Naive B cell (primary cell): ENCODE measurements at regions not wholly inside any gene's neighbourhood (a gene's known extent, or its start where the extent isn't known, plus 50 kb on each side); places are given as distances from the start of the nearest gene placed in this dataset.
"Not testable (repeated sequence)": the region's sequence is repeated elsewhere in the genome, so short reads cannot be mapped to it uniquely, and the experiment has no call there.

ENCODE experiments used
- ATAC-seq, 2 donors: fragments of 150-1000 bp; cut with Tn5 transposase; 2 replicates each; pipeline ENCODE4 v1.10.0; 2021; ENCODE audit warnings: low read depth in 2 of 2, mild to moderate bottlenecking in 2 of 2, moderate library complexity in 2 of 2
- DNase-seq: peaks from one replicate; pipeline ENCODE4 v3.0.0; 2022
- H3K27ac Mint-ChIP-seq, 6 donors: one replicate each; pipeline ENCODE4 v1.8.0; 2020 to 2022; ENCODE audit warnings: mild to moderate bottlenecking in 6 of 6, mixed read lengths in 6 of 6, moderate library complexity in 5 of 6, inconsistent platforms in 2 of 6
- H3K27me3 Mint-ChIP-seq, 3 donors: one replicate each; pipeline ENCODE4 v1.8.0; 2021 to 2022; ENCODE audit warnings: mixed read lengths in 3 of 3, mild to moderate bottlenecking in 1 of 3
- H3K36me3 Mint-ChIP-seq, 2 donors: one replicate each; pipeline ENCODE4 v1.8.0; 2020 to 2022; ENCODE audit warnings: mixed read lengths in 2 of 2, inconsistent platforms in 1 of 2, mild to moderate bottlenecking in 1 of 2
- H3K4me1 Mint-ChIP-seq, 3 donors: one replicate each; pipeline ENCODE4 v1.8.0; 2020 to 2022; ENCODE audit warnings: mixed read lengths in 3 of 3, inconsistent platforms in 1 of 3, mild to moderate bottlenecking in 1 of 3, moderate library complexity in 1 of 3
- H3K4me3 Mint-ChIP-seq, 8 donors: one replicate each; pipeline ENCODE4 v1.8.0; 2020 to 2022; ENCODE audit warnings: mild to moderate bottlenecking in 8 of 8, mixed read lengths in 8 of 8, moderate library complexity in 8 of 8, inconsistent platforms in 2 of 8
- H3K9me3 Mint-ChIP-seq, 7 donors: one replicate each; pipeline ENCODE4 v1.8.0; 2020 to 2022; ENCODE audit warnings: mixed read lengths in 7 of 7, mild to moderate bottlenecking in 5 of 7, inconsistent platforms in 2 of 7, moderate library complexity in 1 of 7

GRCh38 chr3:4225005-4225471 lies 78.1 kb upstream of the SETMAR start:
- Mint-ChIP-seq H3K27me3 (no peaks in the 10 kb centered on the region), H3K27ac (no peak overlapping the region), H3K9me3 (no peaks in the 10 kb centered on the region), H3K4me3 (no peak overlapping the region), H3K4me1 (peaks cover 5 to 13% (median 13%) of the 10 kb centered on the region in 3 donors), H3K36me3 (no peaks in the 10 kb centered on the region)
- ATAC-seq (no peak), DNase-seq (no peak)

- no peak overlapping the region for H3K27ac Mint-ChIP-seq
- ATAC-seq (no peak), DNase-seq (no peak)
- no peaks in the 10 kb centered on the region for H3K36me3 Mint-ChIP-seq
- H3K9me3 Mint-ChIP-seq, result no peaks in the 10 kb centered on the region
- no peak overlapping the region for H3K4me3 Mint-ChIP-seq
- H3K27me3 Mint-ChIP-seq, result no peaks in the 10 kb centered on the region
- peaks cover 0 to 4% (median 0%) of the 10 kb centered on the region in 3 donors for H3K4me1 Mint-ChIP-seq
These were observed 74.9 kb upstream of the SETMAR start for GRCh38 chr3:4228295-4228694.

GRCh38 chr3:4231041-4231440 lies 72.1 kb upstream of the SETMAR start:
- Mint-ChIP-seq H3K27me3 (no peaks in the 10 kb centered on the region), H3K9me3 (no peaks in the 10 kb centered on the region), H3K4me1 (peaks cover 14 to 22% (median 14%) of the 10 kb centered on the region in 3 donors), H3K27ac (no peak overlapping the region), H3K4me3 (no peak overlapping the region), H3K36me3 (no peaks in the 10 kb centered on the region)
- DNase-seq, result no peak
- ATAC-seq, result no peak

GRCh38 chr3:4232798-4233197 lies 70.4 kb upstream of the SETMAR start:
- ATAC-seq (no peak), DNase-seq (no peak)
- Mint-ChIP-seq H3K27me3 (no peaks in the 10 kb centered on the region), H3K4me3 (no peak overlapping the region), H3K4me1 (peaks cover 14 to 24% (median 15%) of the 10 kb centered on the region in 3 donors), H3K36me3 (no peaks in the 10 kb centered on the region), H3K27ac (no peak overlapping the region), H3K9me3 (peaks cover 0 to 9% (median 7%) of the 10 kb centered on the region in 7 donors)

- ATAC-seq, result no peak
These were observed 69.7 kb upstream of the SETMAR start for GRCh38 chr3:4233488-4233887.

GRCh38 chr3:4234889-4235288 lies 68.3 kb upstream of the SETMAR start:
- Mint-ChIP-seq H3K4me1 (peaks cover 14 to 24% (median 15%) of the 10 kb centered on the region in 3 donors), H3K27ac (peak overlapping the region in 2 of 6 donors; percentile 1 to 22)
- DNase-seq, result no peak

More at GRCh38 chr3:4233488-4233887, 69.7 kb upstream of the SETMAR start:
- H3K9me3 Mint-ChIP-seq, result peaks cover 0 to 15% (median 10%) of the 10 kb centered on the region in 7 donors
- DNase-seq, result no peak
- no peaks in the 10 kb centered on the region for H3K27me3 Mint-ChIP-seq
- no peaks in the 10 kb centered on the region for H3K36me3 Mint-ChIP-seq
- peaks cover 14 to 24% (median 15%) of the 10 kb centered on the region in 3 donors for H3K4me1 Mint-ChIP-seq
- H3K27ac Mint-ChIP-seq, result no peak overlapping the region
- H3K4me3 Mint-ChIP-seq, result no peak overlapping the region

GRCh38 chr3:4235690-4236089 lies 67.5 kb upstream of the SETMAR start:
- Mint-ChIP-seq H3K36me3 (no peaks in the 10 kb centered on the region), H3K4me3 (no peak overlapping the region), H3K9me3 (peaks cover 0 to 17% (median 12%) of the 10 kb centered on the region in 7 donors), H3K4me1 (peaks cover 14 to 21% (median 15%) of the 10 kb centered on the region in 3 donors), H3K27me3 (no peaks in the 10 kb centered on the region), H3K27ac (no peak overlapping the region)
- DNase-seq (no peak), ATAC-seq (peak; percentile 62 to 68)

More at GRCh38 chr3:4234889-4235288, 68.3 kb upstream of the SETMAR start:
- Mint-ChIP-seq H3K36me3 (no peaks in the 10 kb centered on the region), H3K9me3 (peaks cover 0 to 17% (median 12%) of the 10 kb centered on the region in 7 donors), H3K27me3 (no peaks in the 10 kb centered on the region), H3K4me3 (peak overlapping the region in 1 of 8 donors; percentile 36)
- ATAC-seq, result peak in 1 of 2 donors; percentile 27

GRCh38 chr3:4241595-4242170 lies 61.5 kb upstream of the SETMAR start:
- H3K9me3 Mint-ChIP-seq, result peaks cover 1 to 18% (median 12%) of the 10 kb centered on the region in 7 donors
- no peak for ATAC-seq
- no peaks in the 10 kb centered on the region for H3K4me1 Mint-ChIP-seq
- DNase-seq, result no peak
- no peaks in the 10 kb centered on the region for H3K27me3 Mint-ChIP-seq
- H3K36me3 Mint-ChIP-seq, result peaks cover 0 to 8% of the 10 kb centered on the region in 2 donors
- no peak overlapping the region for H3K4me3 Mint-ChIP-seq
- H3K27ac Mint-ChIP-seq, result no peak overlapping the region

GRCh38 chr3:4245671-4246070 lies 57.5 kb upstream of the SETMAR start:
- peaks cover 4 to 14% of the 10 kb centered on the region in 2 donors for H3K36me3 Mint-ChIP-seq
- ATAC-seq, result no peak
- DNase-seq, result no peak
- H3K4me1 Mint-ChIP-seq, result no peaks in the 10 kb centered on the region
- no peak overlapping the region for H3K27ac Mint-ChIP-seq
- no peaks in the 10 kb centered on the region for H3K27me3 Mint-ChIP-seq
- peaks cover 0 to 6% (median 0%) of the 10 kb centered on the region in 7 donors for H3K9me3 Mint-ChIP-seq
- no peak overlapping the region for H3K4me3 Mint-ChIP-seq

- peaks cover 0 to 4% (median 0%) of the 10 kb centered on the region in 7 donors for H3K9me3 Mint-ChIP-seq
- H3K4me3 Mint-ChIP-seq, result no peak overlapping the region
- H3K4me1 Mint-ChIP-seq, result no peaks in the 10 kb centered on the region
- H3K27ac Mint-ChIP-seq, result no peak overlapping the region
- H3K27me3 Mint-ChIP-seq, result no peaks in the 10 kb centered on the region
- DNase-seq, result no peak
- ATAC-seq, result no peak
- H3K36me3 Mint-ChIP-seq, result peaks cover 4 to 14% of the 10 kb centered on the region in 2 donors
These were observed 55.8 kb upstream of the SETMAR start for GRCh38 chr3:4247391-4247790.

- no peak overlapping the region for H3K4me3 Mint-ChIP-seq
These were observed 53.1 kb upstream of the SETMAR start for GRCh38 chr3:4250064-4250463.

GRCh38 chr3:4251412-4251811 lies 51.8 kb upstream of the SETMAR start:
- no peak overlapping the region for H3K4me3 Mint-ChIP-seq
- H3K36me3 Mint-ChIP-seq, result peaks cover 4 to 6% of the 10 kb centered on the region in 2 donors
- H3K9me3 Mint-ChIP-seq, result peaks cover 0 to 4% (median 0%) of the 10 kb centered on the region in 7 donors
- H3K27me3 Mint-ChIP-seq, result no peaks in the 10 kb centered on the region
- DNase-seq (no peak), ATAC-seq (no peak)
- no peak overlapping the region for H3K27ac Mint-ChIP-seq
- H3K4me1 Mint-ChIP-seq, result no peaks in the 10 kb centered on the region

More at GRCh38 chr3:4250064-4250463, 53.1 kb upstream of the SETMAR start:
- Mint-ChIP-seq H3K9me3 (peaks cover 0 to 4% (median 0%) of the 10 kb centered on the region in 7 donors), H3K27ac (no peak overlapping the region), H3K36me3 (peaks cover 4 to 8% of the 10 kb centered on the region in 2 donors), H3K27me3 (no peaks in the 10 kb centered on the region), H3K4me1 (no peaks in the 10 kb centered on the region)
- no peak for ATAC-seq
- DNase-seq, result no peak

- H3K36me3 Mint-ChIP-seq, H3K27ac Mint-ChIP-seq, H3K4me1 Mint-ChIP-seq, H3K9me3 Mint-ChIP-seq, DNase-seq, H3K4me3 Mint-ChIP-seq, H3K27me3 Mint-ChIP-seq, ATAC-seq: not testable (repeated sequence)
These were observed 49.9 kb upstream of the SETMAR start for GRCh38 chr3:4253072-4253832.
